SK-N-SH (cell line): ENCODE measurements at regions not wholly inside any gene's neighbourhood (a gene's known extent, or its start where the extent isn't known, plus 50 kb on each side); places are given as distances from the start of the nearest gene placed in this dataset.

ENCODE experiments used
- CHD2 ChIP-seq: fragments of 150-350 bp; IDR thresholded peaks from 2 replicates; pipeline ENCODE4 v1.6.1; 2018; ENCODE audit warnings: low read length; ENCODE audit not compliant: partially characterized antibody
- CTCF ChIP-seq: fragments of 200-600 bp; sonication (generic); IDR thresholded peaks from 2 replicates; pipeline ENCODE4 v1.6.1; 2017; ENCODE audit warnings: antibody characterized with exemption, mild to moderate bottlenecking, moderate library complexity
- ELF1 ChIP-seq: IDR thresholded peaks from 2 replicates; pipeline ENCODE4 v1.4.0; 2012
- EP300 ChIP-seq, 2 experiments: IDR thresholded peaks; 2 replicates each; pipeline versions ENCODE4 v1.4.0 to v1.6.1; 2012; ENCODE audit warnings: borderline replicate concordance in 1 of 2, low read depth in 1 of 2, low read length in 1 of 2
- EZH2phosphoT487 ChIP-seq: fragments of 200-600 bp; sonication (generic); IDR thresholded peaks from 2 replicates; pipeline ENCODE4 v1.6.1; 2017; ENCODE audit warnings: low read depth, mixed run types, mild to moderate bottlenecking, antibody characterized with exemption, moderate library complexity, borderline replicate concordance
- FOSL2 ChIP-seq: IDR thresholded peaks from 2 replicates; pipeline ENCODE4 v1.4.0; 2012; ENCODE audit warnings: low read depth, mild to moderate bottlenecking, moderate library complexity, borderline replicate concordance
- JUND ChIP-seq: IDR thresholded peaks from 2 replicates; pipeline ENCODE4 v1.4.0; 2012
- MAX ChIP-seq: IDR thresholded peaks from 2 replicates; pipeline ENCODE4 v1.4.0; 2012; ENCODE audit warnings: low read depth
- MXI1 ChIP-seq: IDR thresholded peaks from 2 replicates; pipeline ENCODE4 v1.6.1; 2012; ENCODE audit warnings: mild to moderate bottlenecking, low read depth, low read length, improper control_type of control experiment
- NFIC ChIP-seq: IDR thresholded peaks from 2 replicates; pipeline ENCODE4 v1.4.0; 2012; ENCODE audit warnings: borderline replicate concordance
- POLR2AphosphoS5 ChIP-seq: IDR thresholded peaks from 2 replicates; pipeline ENCODE4 v1.6.1; 2012; ENCODE audit warnings: low read depth, low read length
- RAD21 ChIP-seq: IDR thresholded peaks from 2 replicates; pipeline ENCODE4 v1.6.1; 2012; ENCODE audit warnings: mild to moderate bottlenecking, low read length
- SIN3A ChIP-seq: IDR thresholded peaks from 2 replicates; pipeline ENCODE4 v1.6.1; 2012; ENCODE audit warnings: low read depth, mild to moderate bottlenecking, low read length, moderate library complexity, borderline replicate concordance
- TF ChIP-seq, protein P1 (sequence below): fragments of 150-350 bp; IDR thresholded peaks from 2 replicates; pipeline ENCODE4 v1.6.1; 2017; ENCODE audit warnings: antibody characterized with exemption, low read length, low read depth, borderline replicate concordance

DNA sequence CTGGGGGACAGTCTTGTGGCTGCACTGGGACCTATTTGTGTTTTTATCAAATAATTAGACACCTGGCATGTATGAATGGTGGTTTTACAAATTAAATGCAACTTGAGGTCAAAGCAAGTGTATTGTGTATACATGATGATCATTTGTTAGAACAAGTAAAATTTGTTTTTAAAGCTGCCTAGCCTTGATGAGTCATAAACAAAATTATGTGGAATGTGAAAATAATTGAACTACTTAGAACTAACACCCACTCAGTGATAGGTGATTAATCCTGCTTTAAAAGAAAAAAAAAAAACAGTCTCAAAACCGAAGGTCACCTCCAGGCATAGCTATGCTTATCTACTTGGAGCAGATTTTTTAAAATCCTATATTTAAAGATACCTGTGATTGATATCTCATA lies 770.3 kb upstream of the SLITRK5 start:
- TF ChIP-seq CTCF = no peak
- no peak for TF ChIP-seq CHD2
- TF ChIP-seq POLR2AphosphoS5 = no peak
- no peak for TF ChIP-seq EP300 (IDR thresholded peaks at IDR 0.05; ENCODE audit: borderline replicate concordance in 1 of 2, low read depth in 1 of 2, low read length in 1 of 2)
- no peak for TF ChIP-seq EZH2phosphoT487
- TF ChIP-seq ELF1 = no peak
- TF ChIP-seq NFIC = no peak
- TF ChIP-seq FOSL2 = no peak
- TF ChIP-seq JUND = no peak
- TF ChIP-seq SIN3A = no peak
- no peak for TF ChIP-seq MAX
- TF ChIP-seq MXI1 = no peak
- TF ChIP-seq RAD21 = no peak
- TF ChIP-seq, protein P1, sequence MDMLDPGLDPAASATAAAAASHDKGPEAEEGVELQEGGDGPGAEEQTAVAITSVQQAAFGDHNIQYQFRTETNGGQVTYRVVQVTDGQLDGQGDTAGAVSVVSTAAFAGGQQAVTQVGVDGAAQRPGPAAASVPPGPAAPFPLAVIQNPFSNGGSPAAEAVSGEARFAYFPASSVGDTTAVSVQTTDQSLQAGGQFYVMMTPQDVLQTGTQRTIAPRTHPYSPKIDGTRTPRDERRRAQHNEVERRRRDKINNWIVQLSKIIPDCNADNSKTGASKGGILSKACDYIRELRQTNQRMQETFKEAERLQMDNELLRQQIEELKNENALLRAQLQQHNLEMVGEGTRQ = no peak
